ENCODE measurements at regions not wholly inside any gene's neighbourhood (a gene's known extent, or its start where the extent isn't known, plus 50 kb on each side); places are given as distances from the start of the nearest gene placed in this dataset.

GRCh38 chr11:15525582-15525981 is 410.9 kb downstream of the INSC start:
- DNase-seq = no peak
- Mint-ChIP-seq H3K27ac (ENCODE audit: unreplicated experiment) (no peak overlapping the region), H3K9me3 (ENCODE audit: unreplicated experiment) (peaks cover 1% of the 10 kb centered on the region), H3K4me1 (ENCODE audit: low read depth, unreplicated experiment) (no peaks in the 10 kb centered on the region), H3K36me3 (ENCODE audit: unreplicated experiment) (peaks cover 10% of the 10 kb centered on the region), H3K27me3 (ENCODE audit: unreplicated experiment) (no peaks in the 10 kb centered on the region), H3K4me3 (ENCODE audit: unreplicated experiment) (no peak overlapping the region)
- TF ChIP-seq, protein P1, sequence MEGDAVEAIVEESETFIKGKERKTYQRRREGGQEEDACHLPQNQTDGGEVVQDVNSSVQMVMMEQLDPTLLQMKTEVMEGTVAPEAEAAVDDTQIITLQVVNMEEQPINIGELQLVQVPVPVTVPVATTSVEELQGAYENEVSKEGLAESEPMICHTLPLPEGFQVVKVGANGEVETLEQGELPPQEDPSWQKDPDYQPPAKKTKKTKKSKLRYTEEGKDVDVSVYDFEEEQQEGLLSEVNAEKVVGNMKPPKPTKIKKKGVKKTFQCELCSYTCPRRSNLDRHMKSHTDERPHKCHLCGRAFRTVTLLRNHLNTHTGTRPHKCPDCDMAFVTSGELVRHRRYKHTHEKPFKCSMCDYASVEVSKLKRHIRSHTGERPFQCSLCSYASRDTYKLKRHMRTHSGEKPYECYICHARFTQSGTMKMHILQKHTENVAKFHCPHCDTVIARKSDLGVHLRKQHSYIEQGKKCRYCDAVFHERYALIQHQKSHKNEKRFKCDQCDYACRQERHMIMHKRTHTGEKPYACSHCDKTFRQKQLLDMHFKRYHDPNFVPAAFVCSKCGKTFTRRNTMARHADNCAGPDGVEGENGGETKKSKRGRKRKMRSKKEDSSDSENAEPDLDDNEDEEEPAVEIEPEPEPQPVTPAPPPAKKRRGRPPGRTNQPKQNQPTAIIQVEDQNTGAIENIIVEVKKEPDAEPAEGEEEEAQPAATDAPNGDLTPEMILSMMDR (IDR thresholded peaks at IDR 0.05; ENCODE audit: partially characterized antibody, unreplicated experiment) = no peak

DNA sequence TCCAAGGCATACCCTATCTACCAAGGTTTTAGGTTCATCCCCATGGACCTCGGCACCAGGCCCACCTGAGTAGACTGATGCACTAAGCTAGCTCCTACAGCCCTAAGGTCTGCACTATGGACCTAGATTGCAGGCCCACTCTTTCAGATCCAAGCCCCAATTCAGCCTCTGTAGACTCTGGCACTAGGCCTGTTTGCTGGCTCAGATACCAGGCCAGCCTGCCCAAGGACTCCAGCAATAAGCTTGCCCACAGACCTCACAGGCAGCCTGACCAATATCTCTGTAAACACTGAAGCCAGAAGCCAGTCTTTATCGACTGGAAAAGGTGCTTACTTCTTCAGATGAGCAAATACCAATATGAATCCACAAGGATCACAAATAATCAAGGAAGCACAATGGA is 411.3 kb downstream of the INSC start:
- H3K4me1 Mint-ChIP-seq (ENCODE audit: low read depth, unreplicated experiment) = no peaks in the 10 kb centered on the region
- peaks cover 10% of the 10 kb centered on the region for H3K36me3 Mint-ChIP-seq (ENCODE audit: unreplicated experiment)
- no peak overlapping the region for H3K27ac Mint-ChIP-seq (ENCODE audit: unreplicated experiment)
- peaks cover 1% of the 10 kb centered on the region for H3K9me3 Mint-ChIP-seq (ENCODE audit: unreplicated experiment)
- no peak overlapping the region for H3K4me3 Mint-ChIP-seq (ENCODE audit: unreplicated experiment)
- TF ChIP-seq, protein P1 (IDR thresholded peaks at IDR 0.05; ENCODE audit: partially characterized antibody, unreplicated experiment) = no peak
- no peak for DNase-seq
- H3K27me3 Mint-ChIP-seq (ENCODE audit: unreplicated experiment) = no peaks in the 10 kb centered on the region

DNA sequence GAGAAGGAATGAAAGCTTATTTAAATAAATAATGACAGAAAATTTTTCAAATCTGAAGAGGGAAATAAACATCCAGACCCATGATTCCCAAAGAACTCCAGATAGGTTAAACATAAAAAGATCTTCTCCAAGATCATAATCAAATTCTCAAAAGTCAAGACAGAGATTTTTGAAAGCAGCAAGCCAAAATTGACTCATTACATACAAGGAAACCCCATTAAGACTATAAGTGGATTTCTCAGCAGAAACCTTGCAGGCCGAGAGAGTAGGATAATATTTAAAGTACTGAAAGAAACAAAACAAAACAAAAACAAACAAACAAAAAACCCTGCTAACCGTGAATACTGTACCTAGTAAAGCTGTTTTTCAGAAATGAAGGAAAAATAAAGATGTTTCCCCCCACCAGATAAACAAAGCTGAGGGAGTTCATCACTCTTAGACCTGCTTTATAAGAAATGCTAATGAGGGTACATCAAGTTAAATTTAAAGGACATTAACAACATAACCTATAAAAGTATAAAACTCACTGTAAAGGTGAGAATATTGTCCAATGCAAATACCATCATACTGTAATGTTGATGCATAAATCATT is 412.2 kb downstream of the INSC start:
- H3K27me3 Mint-ChIP-seq (ENCODE audit: unreplicated experiment) = no peaks in the 10 kb centered on the region
- H3K4me1 Mint-ChIP-seq (ENCODE audit: low read depth, unreplicated experiment) = no peaks in the 10 kb centered on the region
- H3K36me3 Mint-ChIP-seq (ENCODE audit: unreplicated experiment) = peaks cover 10% of the 10 kb centered on the region
- peaks cover 1% of the 10 kb centered on the region for H3K9me3 Mint-ChIP-seq (ENCODE audit: unreplicated experiment)
- DNase-seq = no peak
- TF ChIP-seq, protein P1 (IDR thresholded peaks at IDR 0.05; ENCODE audit: partially characterized antibody, unreplicated experiment) = no peak
- no peak overlapping the region for H3K4me3 Mint-ChIP-seq (ENCODE audit: unreplicated experiment)
- H3K27ac Mint-ChIP-seq (ENCODE audit: unreplicated experiment) = no peak overlapping the region

GRCh38 chr11:15532432-15532831 is 417.7 kb downstream of the INSC start:
- Mint-ChIP-seq H3K9me3 (ENCODE audit: unreplicated experiment) (no peaks in the 10 kb centered on the region), H3K27ac (ENCODE audit: unreplicated experiment) (no peak overlapping the region), H3K36me3 (ENCODE audit: unreplicated experiment) (no peaks in the 10 kb centered on the region), H3K4me1 (ENCODE audit: low read depth, unreplicated experiment) (no peaks in the 10 kb centered on the region), H3K4me3 (ENCODE audit: unreplicated experiment) (no peak overlapping the region), H3K27me3 (ENCODE audit: unreplicated experiment) (peaks cover 3% of the 10 kb centered on the region)
- DNase-seq = no peak
- TF ChIP-seq, protein P1 (IDR thresholded peaks at IDR 0.05; ENCODE audit: partially characterized antibody, unreplicated experiment) = no peak

DNA sequence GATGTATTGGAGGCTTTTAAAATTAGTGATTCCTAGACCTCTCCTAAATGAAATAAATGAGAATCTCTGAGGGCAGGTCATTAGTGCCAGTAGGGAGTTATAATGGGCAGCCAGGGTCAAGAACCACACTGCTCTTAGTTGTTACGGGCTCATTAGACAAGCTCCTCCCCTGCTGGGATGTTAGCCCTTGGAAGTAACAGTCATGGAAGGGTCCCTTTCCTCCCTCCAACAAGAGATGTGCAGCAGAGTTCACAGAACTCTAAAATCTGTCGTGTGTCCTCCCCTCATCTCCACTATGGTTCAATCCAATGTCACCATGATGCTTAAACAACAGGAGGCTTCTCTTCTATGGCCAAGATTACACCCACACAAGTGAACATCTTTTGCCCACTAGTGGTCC is 419.5 kb downstream of the INSC start:
- no peak for DNase-seq
- peaks cover 3% of the 10 kb centered on the region for H3K27me3 Mint-ChIP-seq (ENCODE audit: unreplicated experiment)
- TF ChIP-seq, protein P1 (IDR thresholded peaks at IDR 0.05; ENCODE audit: partially characterized antibody, unreplicated experiment) = no peak
- no peak overlapping the region for H3K27ac Mint-ChIP-seq (ENCODE audit: unreplicated experiment)
- no peak overlapping the region for H3K4me3 Mint-ChIP-seq (ENCODE audit: unreplicated experiment)
- no peaks in the 10 kb centered on the region for H3K36me3 Mint-ChIP-seq (ENCODE audit: unreplicated experiment)
- H3K4me1 Mint-ChIP-seq (ENCODE audit: low read depth, unreplicated experiment) = peaks cover 2% of the 10 kb centered on the region
- H3K9me3 Mint-ChIP-seq (ENCODE audit: unreplicated experiment) = no peaks in the 10 kb centered on the region

Measured in glutamatergic neuron (in vitro differentiated cells).